ENCODE measurements at regions not wholly inside any gene's neighbourhood (a gene's known extent, or its start where the extent isn't known, plus 50 kb on each side); places are given as distances from the start of the nearest gene placed in this dataset.

- no peaks in the 10 kb centered on the region for H3K9me1 ChIP-seq (ENCODE audit: control insufficient read depth, insufficient read depth, low read length)
- no peaks in the 10 kb centered on the region for H3K36me3 ChIP-seq (ENCODE audit: control insufficient read depth, insufficient read depth, low read length)
- ATAC-seq: no peak
- no TSS peak for BruUV-seq (replicated peaks)
- H3K27ac ChIP-seq (ENCODE audit: extremely low read depth, low read depth, low read length): no peak overlapping the region
- H4K20me1 ChIP-seq (replicated peaks; ENCODE audit: control insufficient read depth, insufficient read depth, low read length): no peaks in the 10 kb centered on the region
- no peak for FAIRE-seq
- ChIA-PET POLR2A (no interaction called here), CTCF (ENCODE audit: low intra/inter-chr PET ratio) (no interaction called here)
- DNase-seq (ENCODE audit: extremely low read depth in 1 of 4, low spot score in 3 of 4): no peak
- no peak overlapping the region for H3K4me3 ChIP-seq
- no peaks in the 10 kb centered on the region for H3K27me3 ChIP-seq (ENCODE audit: control insufficient read depth in 2 of 2, insufficient read depth in 2 of 2, low read length in 2 of 2)
- H3K79me2 ChIP-seq (ENCODE audit: control insufficient read depth, insufficient read depth, low read length): no peaks in the 10 kb centered on the region
- intact Hi-C loops (cut with micrococcal nuclease) (no loop called here), in situ Hi-C loops (cut with MboI) (no loop called here)
- 0% methylated on average over 5 of the region's 5 CpGs for WGBS (ENCODE audit: insufficient coverage, low coverage, missing lambda C conversion rate)
- TF ChIP-seq NR1H2 (CRISPR knock-in tag; IDR thresholded peaks at IDR 0.05) (no peak), NKRF (IDR thresholded peaks at IDR 0.05; ENCODE audit: borderline replicate concordance) (no peak), GABPB2 (CRISPR knock-in tag; conservative IDR thresholded peaks at IDR 0.05) (no peak), ZNF174 (CRISPR knock-in tag; IDR thresholded peaks at IDR 0.05) (no peak), ZNF584 (CRISPR knock-in tag; IDR thresholded peaks at IDR 0.05; ENCODE audit: low read depth) (no peak), FOXA3 (CRISPR knock-in tag; conservative IDR thresholded peaks at IDR 0.05 in 1 of 2, IDR thresholded peaks at IDR 0.05 in 1 of 2) (no peak), THAP12 (CRISPR knock-in tag; IDR thresholded peaks at IDR 0.05) (no peak), ZNF717 (CRISPR knock-in tag; IDR thresholded peaks at IDR 0.05) (no peak), SMAD1 (IDR thresholded peaks at IDR 0.05; ENCODE audit: low read depth, low read length, partially characterized antibody) (no peak), HDAC2 (IDR thresholded peaks at IDR 0.05) (no peak), FOS (IDR thresholded peaks at IDR 0.05; ENCODE audit: extremely low read depth, insufficient read length) (no peak), ZNF79 (CRISPR knock-in tag; IDR thresholded peaks at IDR 0.05; ENCODE audit: low read depth) (no peak), ELF2 (CRISPR knock-in tag; IDR thresholded peaks at IDR 0.05) (no peak), PTTG1 (tag; IDR thresholded peaks at IDR 0.05; ENCODE audit: low read depth) (no peak)
- H2AFZ ChIP-seq (ENCODE audit: low read depth, low read length): no peak overlapping the region
- no peak overlapping the region for H3K9ac ChIP-seq (ENCODE audit: insufficient read depth in 1 of 2, low read depth in 2 of 2, low read length in 2 of 2)
- H3K4me2 ChIP-seq (ENCODE audit: insufficient read depth, low read length): no peak overlapping the region
- H3K9me3 ChIP-seq (replicated peaks; ENCODE audit: control insufficient read depth, insufficient read depth, low read depth, low read length): no peaks in the 10 kb centered on the region
- H3K4me1 ChIP-seq (replicated peaks in 1 of 2; ENCODE audit: control insufficient read depth in 2 of 2, insufficient read depth in 2 of 2, low read length in 2 of 2): no peaks in the 10 kb centered on the region
Measured at GRCh38 chrX:118174516-118175098, 58.0 kb upstream of the KLHL13 start.
